WTC11 (cell line): ENCODE measurements at regions not wholly inside any gene's neighbourhood (a gene's known extent, or its start where the extent isn't known, plus 50 kb on each side); places are given as distances from the start of the nearest gene placed in this dataset.

ENCODE experiments used
- ATAC-seq: fragments of 200-7000 bp; cut with Tn5 transposase; 2 replicates; pipeline ENCODE4 v1.10.0; 2021; ENCODE audit warnings: mild to moderate bottlenecking, moderate library complexity
- CTCF ChIA-PET: fragments of 300-600 bp; sonication (Branson Sonifier 250); formaldehyde crosslinking; loops from one replicate; lab custom pipeline; 2021; ENCODE audit warnings: antibody characterized with exemption; lab: Charles Lee
- POLR2A ChIA-PET: fragments of 350-600 bp; sonication (Branson Sonifier 250); formaldehyde crosslinking; loops from one replicate; lab custom pipeline; 2021; ENCODE audit warnings: antibody characterized with exemption; lab: Charles Lee
- DNase-seq: peaks from one replicate; pipeline ENCODE4 v3.0.0; 2021; ENCODE audit warnings: low spot score
- H3K27ac Mint-ChIP-seq: 2 replicates; pipeline ENCODE4 v1.8.0; 2021; ENCODE audit warnings: mixed read lengths
- H3K27me3 Mint-ChIP-seq: 2 replicates; pipeline ENCODE4 v1.8.0; 2021; ENCODE audit warnings: low read depth, mild to moderate bottlenecking, moderate library complexity, mixed read lengths
- H3K36me3 Mint-ChIP-seq: 2 replicates; pipeline ENCODE4 v1.8.0; 2021; ENCODE audit warnings: mixed read lengths
- H3K4me1 Mint-ChIP-seq: 2 replicates; pipeline ENCODE4 v1.8.0; 2022; ENCODE audit warnings: mixed read lengths
- H3K4me3 Mint-ChIP-seq: 2 replicates; pipeline ENCODE4 v1.8.0; 2021; ENCODE audit warnings: mild to moderate bottlenecking, moderate library complexity, mixed read lengths
- H3K9me3 Mint-ChIP-seq: 2 replicates; pipeline ENCODE4 v1.8.0; 2021; ENCODE audit warnings: mixed read lengths
- E2F4 ChIP-seq: sonication (generic); formaldehyde crosslinking; IDR thresholded peaks from 2 replicates; pipeline ENCODE4 v1.8.1; 2022; ENCODE audit warnings: low read depth, mild to moderate bottlenecking, moderate library complexity, missing genetic modification reagents, borderline replicate concordance
- EMX1 ChIP-seq: fragments of 250-450 bp; sonication (Bioruptor Pico); IDR thresholded peaks from 2 replicates; pipeline ENCODE4 v1.8.0; 2021; ENCODE audit warnings: mild to moderate bottlenecking
- ERG ChIP-seq: fragments of 250-450 bp; sonication (Bioruptor Pico); IDR thresholded peaks from 2 replicates; pipeline ENCODE4 v1.8.0; 2021; ENCODE audit warnings: mild to moderate bottlenecking
- GABPB1 ChIP-seq: sonication (generic); formaldehyde crosslinking; IDR thresholded peaks from 2 replicates; pipeline ENCODE4 v1.8.1; 2023; ENCODE audit warnings: mild to moderate bottlenecking, missing genetic modification reagents
- GRHL2 ChIP-seq: fragments of 250-450 bp; sonication (Bioruptor Pico); IDR thresholded peaks from 2 replicates; pipeline ENCODE4 v1.8.0; 2022; ENCODE audit warnings: mild to moderate bottlenecking, moderate library complexity; ENCODE audit not compliant: insufficient replicate concordance, severe bottlenecking
- HMGA2 ChIP-seq: fragments of 250-450 bp; sonication (Bioruptor Pico); IDR thresholded peaks from 2 replicates; pipeline ENCODE4 v1.4.0; 2021; ENCODE audit warnings: mild to moderate bottlenecking, moderate library complexity
- IRF1 ChIP-seq: sonication (generic); formaldehyde crosslinking; IDR thresholded peaks from 2 replicates; pipeline ENCODE4 v1.8.0; 2023; ENCODE audit warnings: missing genetic modification reagents
- MLX ChIP-seq: sonication (generic); formaldehyde crosslinking; IDR thresholded peaks from 2 replicates; pipeline ENCODE4 v1.8.1; 2023; ENCODE audit warnings: mild to moderate bottlenecking, missing genetic modification reagents, moderate library complexity
- MXD4 ChIP-seq: fragments of 250-450 bp; sonication (Bioruptor Pico); IDR thresholded peaks from 2 replicates; pipeline ENCODE4 v1.8.0; 2021; ENCODE audit warnings: mild to moderate bottlenecking, moderate library complexity, borderline replicate concordance
- MYBL2 ChIP-seq: sonication (generic); formaldehyde crosslinking; IDR thresholded peaks from 2 replicates; pipeline ENCODE4 v1.8.1; 2023; ENCODE audit warnings: mild to moderate bottlenecking, moderate library complexity, missing genetic modification reagents
- NR3C1 ChIP-seq: sonication (generic); formaldehyde crosslinking; conservative IDR thresholded peaks from 2 replicates; pipeline ENCODE4 v1.8.1; 2023; ENCODE audit warnings: low read depth, mild to moderate bottlenecking, missing genetic modification reagents
- PRRX2 ChIP-seq: fragments of 250-450 bp; sonication (Bioruptor Pico); IDR thresholded peaks from 2 replicates; pipeline ENCODE4 v1.8.0; 2021; ENCODE audit warnings: mild to moderate bottlenecking
- SP1 ChIP-seq: sonication (generic); formaldehyde crosslinking; conservative IDR thresholded peaks from 2 replicates; pipeline ENCODE4 v1.8.1; 2022; ENCODE audit warnings: missing genetic modification reagents
- STAT6 ChIP-seq: sonication (generic); formaldehyde crosslinking; conservative IDR thresholded peaks from 2 replicates; pipeline ENCODE4 v1.8.1; 2023; ENCODE audit warnings: mild to moderate bottlenecking, low read depth, missing genetic modification reagents, moderate library complexity
- TCF7 ChIP-seq: sonication (generic); formaldehyde crosslinking; IDR thresholded peaks from 2 replicates; pipeline ENCODE4 v1.8.0; 2022; ENCODE audit warnings: mild to moderate bottlenecking, low read depth, missing genetic modification reagents, moderate library complexity
- USF2 ChIP-seq: sonication (generic); formaldehyde crosslinking; IDR thresholded peaks from 2 replicates; pipeline ENCODE4 v1.8.1; 2023; ENCODE audit warnings: mild to moderate bottlenecking, missing genetic modification reagents, moderate library complexity
- ZBTB21 ChIP-seq: sonication (generic); formaldehyde crosslinking; IDR thresholded peaks from 2 replicates; pipeline ENCODE4 v1.8.1; 2023; ENCODE audit warnings: mild to moderate bottlenecking, missing genetic modification reagents, borderline replicate concordance
- ZMAT4 ChIP-seq: fragments of 250-450 bp; sonication (Bioruptor Pico); IDR thresholded peaks from 2 replicates; pipeline ENCODE4 v1.9.0; 2021; ENCODE audit warnings: mild to moderate bottlenecking
- ZNF121 ChIP-seq: sonication (generic); formaldehyde crosslinking; IDR thresholded peaks from 2 replicates; pipeline ENCODE4 v1.8.0; 2023; ENCODE audit warnings: missing genetic modification reagents
- ZNF138 ChIP-seq: sonication (generic); formaldehyde crosslinking; conservative IDR thresholded peaks from 2 replicates; pipeline ENCODE4 v1.8.1; 2022; ENCODE audit warnings: mild to moderate bottlenecking, moderate library complexity, missing genetic modification reagents
- ZNF219 ChIP-seq: sonication (generic); formaldehyde crosslinking; IDR thresholded peaks from 2 replicates; pipeline ENCODE4 v1.8.0; 2023; ENCODE audit warnings: missing genetic modification reagents, mild to moderate bottlenecking, borderline replicate concordance
- ZNF317 ChIP-seq: sonication (generic); formaldehyde crosslinking; IDR thresholded peaks from 2 replicates; pipeline ENCODE4 v1.8.1; 2023; ENCODE audit warnings: low read depth, mild to moderate bottlenecking, moderate library complexity, missing genetic modification reagents, borderline replicate concordance
- ZNF396 ChIP-seq: fragments of 250-450 bp; sonication (Bioruptor Pico); IDR thresholded peaks from 2 replicates; pipeline ENCODE4 v1.8.0; 2021; ENCODE audit warnings: mild to moderate bottlenecking, moderate library complexity, borderline replicate concordance
- ZNF416 ChIP-seq: fragments of 250-450 bp; sonication (Bioruptor Pico); IDR thresholded peaks from 2 replicates; pipeline ENCODE4 v1.9.0; 2021; ENCODE audit warnings: mild to moderate bottlenecking, inconsistent platforms
- ZNF425 ChIP-seq: fragments of 250-450 bp; sonication (Bioruptor Pico); conservative IDR thresholded peaks from 2 replicates; pipeline ENCODE4 v1.9.0; 2021; ENCODE audit warnings: mild to moderate bottlenecking

GRCh38 chr10:57605948-57606485 lies 661.7 kb downstream of the IPMK start (continued):
- TF ChIP-seq ZNF396 (CRISPR knock-in tag) (no peak), ZMAT4 (CRISPR knock-in tag) (no peak), ZNF425 (no peak), ZNF416 (CRISPR knock-in tag) (no peak), MYBL2 (CRISPR knock-in tag) (no peak), GRHL2 (CRISPR knock-in tag) (no peak), USF2 (CRISPR knock-in tag) (no peak), ZNF121 (no peak), TCF7 (CRISPR knock-in tag) (no peak), PRRX2 (CRISPR knock-in tag) (no peak)

- H3K36me3 Mint-ChIP-seq, result no peaks in the 10 kb centered on the region
- DNase-seq (no peak), ATAC-seq (no peak)
- no peaks in the 10 kb centered on the region; the same call in 1 of the 2 replicates for H3K9me3 Mint-ChIP-seq
- POLR2A ChIA-PET, result no interaction called here
- H3K4me1 Mint-ChIP-seq, result no peaks in the 10 kb centered on the region
- no peak overlapping the region for H3K27ac Mint-ChIP-seq
- CTCF ChIA-PET, result no interaction called here
- no peaks in the 10 kb centered on the region for H3K27me3 Mint-ChIP-seq
- H3K4me3 Mint-ChIP-seq, result no peak overlapping the region
- no peak for TF ChIP-seq MLX (CRISPR knock-in tag)
- TF ChIP-seq ERG (CRISPR knock-in tag), result no peak
- TF ChIP-seq ZBTB21 (CRISPR knock-in tag), result no peak
- no peak for TF ChIP-seq IRF1 (CRISPR knock-in tag)
- TF ChIP-seq STAT6, result no peak
- TF ChIP-seq EMX1, result no peak
- TF ChIP-seq ZNF121, result no peak
- TF ChIP-seq GABPB1 (CRISPR knock-in tag), result no peak
- no peak for TF ChIP-seq ZNF317 (CRISPR knock-in tag)
- TF ChIP-seq SP1 (CRISPR knock-in tag), result no peak
- no peak for TF ChIP-seq MXD4
- TF ChIP-seq E2F4 (CRISPR knock-in tag), result no peak
- TF ChIP-seq ZNF219 (CRISPR knock-in tag), result no peak
- TF ChIP-seq NR3C1 (CRISPR knock-in tag), result no peak
- TF ChIP-seq ZNF138 (CRISPR knock-in tag), result no peak
- TF ChIP-seq HMGA2 (CRISPR knock-in tag), result no peak
These were observed 668.3 kb downstream of the IPMK start for GRCh38 chr10:57599440-57599839.
